GDM1 (cell line): ENCODE measurements at regions not wholly inside any gene's neighbourhood (a gene's known extent, or its start where the extent isn't known, plus 50 kb on each side); places are given as distances from the start of the nearest gene placed in this dataset.
"Not testable (repeated sequence)": the region's sequence is repeated elsewhere in the genome, so short reads cannot be mapped to it uniquely, and the experiment has no call there.

Experiments used
- DNase-seq: peaks from one replicate; lab custom pipeline; 2025; lab: John Stamatoyannopoulos, UW

- no peak for DNase-seq
These were observed 292.4 kb downstream of the GATA3 start for GRCh38 chr10:8346861-8347260.

- DNase-seq: not testable (repeated sequence)
These were observed 293.1 kb downstream of the GATA3 start for GRCh38 chr10:8347614-8348013.

- no peak for DNase-seq
These were observed 295.2 kb downstream of the GATA3 start for GRCh38 chr10:8349610-8350249.

GRCh38 chr10:8350250-8350967 is 295.9 kb downstream of the GATA3 start:
- DNase-seq: no peak

- no peak for DNase-seq
These were observed 297.9 kb downstream of the GATA3 start for GRCh38 chr10:8352171-8353075.

GRCh38 chr10:8356283-8356682 is 301.8 kb downstream of the GATA3 start:
- DNase-seq: no peak

- DNase-seq: no peak
These were observed 305.0 kb downstream of the GATA3 start for GRCh38 chr10:8359467-8359866.

- no peak for DNase-seq
These were observed 305.9 kb downstream of the GATA3 start for GRCh38 chr10:8360365-8360764.

- no peak for DNase-seq
These were observed 306.5 kb downstream of the GATA3 start for GRCh38 chr10:8360814-8361509.

- DNase-seq: no peak
These were observed 307.0 kb downstream of the GATA3 start for GRCh38 chr10:8361510-8361844.

GRCh38 chr10:8365935-8366911 is 311.7 kb downstream of the GATA3 start:
- DNase-seq: no peak

- DNase-seq: not testable (repeated sequence)
These were observed 313.4 kb downstream of the GATA3 start for GRCh38 chr10:8367672-8368411.

GRCh38 chr10:8369666-8370065 is 315.2 kb downstream of the GATA3 start:
- no peak for DNase-seq

- DNase-seq: no peak
These were observed 319.8 kb downstream of the GATA3 start for GRCh38 chr10:8374334-8374733.

- DNase-seq: no peak
These were observed 320.6 kb downstream of the GATA3 start for GRCh38 chr10:8375137-8375536.

- DNase-seq: no peak
These were observed 323.9 kb downstream of the GATA3 start for GRCh38 chr10:8378198-8378983.

- no peak for DNase-seq
These were observed 325.7 kb downstream of the GATA3 start for GRCh38 chr10:8379906-8380832.

GRCh38 chr10:8380833-8381496 is 326.5 kb downstream of the GATA3 start:
- no peak for DNase-seq
